ENCODE measurements at regions not wholly inside any gene's neighbourhood (a gene's known extent, or its start where the extent isn't known, plus 50 kb on each side); places are given as distances from the start of the nearest gene placed in this dataset.
"Not testable (repeated sequence)": the region's sequence is repeated elsewhere in the genome, so short reads cannot be mapped to it uniquely, and the experiment has no call there.

DNA sequence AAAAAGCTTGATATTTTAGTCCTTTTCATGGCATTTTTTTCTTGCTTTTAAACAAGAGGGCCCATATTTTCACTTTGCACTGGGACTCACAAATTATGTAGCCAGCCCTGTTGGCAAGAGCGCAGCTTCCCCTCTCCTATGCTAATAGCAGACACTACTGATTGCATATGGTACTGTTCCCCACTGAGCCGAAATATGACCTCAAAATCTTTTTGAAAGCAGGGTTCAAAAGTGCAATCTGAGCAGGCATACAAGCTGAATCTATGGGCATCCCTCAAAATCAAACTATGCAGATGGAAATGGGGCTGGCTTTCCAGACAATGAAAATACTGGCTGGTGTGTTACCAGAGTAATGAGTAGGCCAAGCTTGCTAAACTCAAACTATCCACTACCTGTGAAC is 225.2 kb upstream of the SETMAR start:
- in situ Hi-C loops (cut with MboI; ENCODE audit: low pct_unique_long_range_greater_than_20kb, low sequenced_read_pairs, unreplicated experiment): no loop called here
- TF ChIP-seq, protein P1, sequence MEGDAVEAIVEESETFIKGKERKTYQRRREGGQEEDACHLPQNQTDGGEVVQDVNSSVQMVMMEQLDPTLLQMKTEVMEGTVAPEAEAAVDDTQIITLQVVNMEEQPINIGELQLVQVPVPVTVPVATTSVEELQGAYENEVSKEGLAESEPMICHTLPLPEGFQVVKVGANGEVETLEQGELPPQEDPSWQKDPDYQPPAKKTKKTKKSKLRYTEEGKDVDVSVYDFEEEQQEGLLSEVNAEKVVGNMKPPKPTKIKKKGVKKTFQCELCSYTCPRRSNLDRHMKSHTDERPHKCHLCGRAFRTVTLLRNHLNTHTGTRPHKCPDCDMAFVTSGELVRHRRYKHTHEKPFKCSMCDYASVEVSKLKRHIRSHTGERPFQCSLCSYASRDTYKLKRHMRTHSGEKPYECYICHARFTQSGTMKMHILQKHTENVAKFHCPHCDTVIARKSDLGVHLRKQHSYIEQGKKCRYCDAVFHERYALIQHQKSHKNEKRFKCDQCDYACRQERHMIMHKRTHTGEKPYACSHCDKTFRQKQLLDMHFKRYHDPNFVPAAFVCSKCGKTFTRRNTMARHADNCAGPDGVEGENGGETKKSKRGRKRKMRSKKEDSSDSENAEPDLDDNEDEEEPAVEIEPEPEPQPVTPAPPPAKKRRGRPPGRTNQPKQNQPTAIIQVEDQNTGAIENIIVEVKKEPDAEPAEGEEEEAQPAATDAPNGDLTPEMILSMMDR (IDR thresholded peaks at IDR 0.05; ENCODE audit: extremely low read depth, insufficient read depth, missing control alignments): no peak
- no peak for DNase-seq (ENCODE audit: low spot score)

DNA sequence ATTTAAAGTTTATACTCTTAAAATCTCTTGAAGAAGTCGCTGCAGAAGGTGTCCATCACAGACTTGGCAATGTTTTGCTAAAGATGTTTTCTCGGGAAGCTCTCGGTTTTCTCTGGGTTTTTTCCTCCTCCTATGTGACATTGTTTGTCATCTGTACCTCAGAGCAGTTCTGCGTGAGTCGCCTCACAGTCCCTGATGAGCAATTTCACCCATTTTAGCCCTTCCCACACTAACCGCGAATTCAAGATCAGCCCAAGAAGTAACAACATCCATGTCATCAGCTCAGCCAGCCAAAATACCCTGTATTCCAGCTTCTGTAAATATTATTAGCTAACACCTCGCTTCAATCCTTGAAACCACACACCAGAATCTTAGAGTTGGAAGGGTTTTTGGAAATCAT is 224.3 kb upstream of the SETMAR start:
- TF ChIP-seq, protein P1 (IDR thresholded peaks at IDR 0.05; ENCODE audit: extremely low read depth, insufficient read depth, missing control alignments): no peak
- DNase-seq (ENCODE audit: low spot score): no peak
- in situ Hi-C loops (cut with MboI; ENCODE audit: low pct_unique_long_range_greater_than_20kb, low sequenced_read_pairs, unreplicated experiment): no loop called here

- TF ChIP-seq, protein P1 (IDR thresholded peaks at IDR 0.05; ENCODE audit: extremely low read depth, insufficient read depth, missing control alignments): no peak
- DNase-seq (ENCODE audit: low spot score): no peak
- in situ Hi-C loops (cut with MboI; ENCODE audit: low pct_unique_long_range_greater_than_20kb, low sequenced_read_pairs, unreplicated experiment): no loop called here
Observed at GRCh38 chr3:4079339-4080195, 223.6 kb upstream of the SETMAR start.

DNA sequence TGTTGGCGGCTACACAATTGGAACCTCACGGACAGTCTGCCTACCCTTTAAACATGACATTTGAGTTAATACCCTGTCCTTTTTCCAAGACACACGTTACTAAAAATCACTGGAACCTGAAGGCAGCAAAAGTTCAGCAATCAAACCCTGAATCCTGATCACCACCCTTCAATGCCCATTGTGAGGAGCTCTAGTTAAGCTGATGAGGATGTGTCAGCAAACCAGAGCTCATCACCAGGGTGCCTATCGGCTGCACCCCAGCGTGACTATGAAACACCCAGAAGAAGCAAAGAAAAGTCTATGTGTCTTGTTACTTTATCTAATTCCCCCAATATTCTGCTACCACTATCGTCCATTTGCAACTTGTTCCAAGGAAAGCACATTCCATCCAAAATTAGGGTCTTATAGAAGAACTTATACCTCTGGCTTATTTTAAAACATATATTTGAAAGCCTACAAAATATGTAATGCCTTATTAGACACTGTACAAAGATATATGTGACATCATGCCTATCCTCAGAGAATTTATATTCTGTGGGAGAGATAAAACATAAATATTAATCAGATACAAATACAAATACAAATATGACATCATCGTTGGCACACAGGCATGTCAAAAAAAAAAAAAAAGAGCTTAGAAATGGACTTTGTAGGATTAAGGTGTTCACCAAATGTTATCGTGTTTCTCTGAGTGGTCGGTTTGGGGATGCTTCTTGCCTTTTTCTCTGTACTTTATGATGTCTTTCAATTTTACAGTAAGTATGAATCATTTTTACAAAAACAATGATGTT is 219.7 kb upstream of the SETMAR start:
- in situ Hi-C loops (cut with MboI; ENCODE audit: low pct_unique_long_range_greater_than_20kb, low sequenced_read_pairs, unreplicated experiment): no loop called here
- TF ChIP-seq, protein P1 (IDR thresholded peaks at IDR 0.05; ENCODE audit: extremely low read depth, insufficient read depth, missing control alignments): no peak
- DNase-seq (ENCODE audit: low spot score): no peak

DNA sequence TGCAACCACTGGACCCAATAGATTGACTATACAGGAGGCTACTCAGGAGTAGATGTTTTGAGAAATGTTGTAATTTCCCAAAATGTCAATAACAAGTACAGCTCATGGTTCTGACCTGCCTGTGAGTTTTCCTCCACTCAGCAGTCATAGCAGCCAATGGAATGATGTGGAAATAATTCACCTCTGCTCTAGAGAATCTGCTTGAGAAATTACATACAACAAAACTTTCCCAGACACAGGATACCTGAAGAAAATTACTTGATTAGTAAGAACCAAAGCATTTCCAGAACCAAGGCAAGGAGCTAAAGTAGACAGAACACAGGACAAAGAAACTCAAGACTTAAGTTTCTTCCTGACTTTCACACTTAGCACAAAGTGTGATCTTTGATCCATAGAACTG is 218.9 kb upstream of the SETMAR start:
- TF ChIP-seq, protein P1 (IDR thresholded peaks at IDR 0.05; ENCODE audit: extremely low read depth, insufficient read depth, missing control alignments): no peak
- DNase-seq (ENCODE audit: low spot score): no peak
- in situ Hi-C loops (cut with MboI; ENCODE audit: low pct_unique_long_range_greater_than_20kb, low sequenced_read_pairs, unreplicated experiment): no loop called here

DNA sequence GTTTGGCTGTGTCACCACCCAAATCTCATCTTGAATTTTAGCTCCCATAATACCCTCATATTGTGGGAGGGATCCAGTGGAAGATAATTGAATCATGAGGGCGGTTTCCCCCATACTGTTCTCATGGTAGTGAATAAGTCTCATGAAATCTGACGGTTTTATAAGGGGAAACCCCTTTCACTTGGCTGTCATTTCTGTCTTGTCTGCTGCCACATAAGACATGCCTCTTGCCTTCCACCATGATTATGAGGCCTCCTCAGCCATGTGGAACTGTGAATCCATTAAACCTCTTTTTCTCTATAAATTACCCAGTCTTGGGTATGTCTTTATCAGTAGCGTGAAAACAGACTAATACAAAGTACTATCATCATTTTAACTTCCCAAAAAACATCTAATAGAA is 216.5 kb upstream of the SETMAR start:
- DNase-seq (ENCODE audit: low spot score); in situ Hi-C loops (cut with MboI; ENCODE audit: low pct_unique_long_range_greater_than_20kb, low sequenced_read_pairs, unreplicated experiment): not testable (repeated sequence)

GRCh38 chr3:4091786-4092185 is 211.4 kb upstream of the SETMAR start:
- TF ChIP-seq, protein P1 (IDR thresholded peaks at IDR 0.05; ENCODE audit: extremely low read depth, insufficient read depth, missing control alignments): no peak
- no peak for DNase-seq (ENCODE audit: low spot score)
- in situ Hi-C loops (cut with MboI; ENCODE audit: low pct_unique_long_range_greater_than_20kb, low sequenced_read_pairs, unreplicated experiment): no loop called here

All from GM13977 (cell line).